ENCODE measurements at regions not wholly inside any gene's neighbourhood (a gene's known extent, or its start where the extent isn't known, plus 50 kb on each side); places are given as distances from the start of the nearest gene placed in this dataset.

- DNase-seq (ENCODE audit: low spot score): no peak
- TF ChIP-seq, protein P1, sequence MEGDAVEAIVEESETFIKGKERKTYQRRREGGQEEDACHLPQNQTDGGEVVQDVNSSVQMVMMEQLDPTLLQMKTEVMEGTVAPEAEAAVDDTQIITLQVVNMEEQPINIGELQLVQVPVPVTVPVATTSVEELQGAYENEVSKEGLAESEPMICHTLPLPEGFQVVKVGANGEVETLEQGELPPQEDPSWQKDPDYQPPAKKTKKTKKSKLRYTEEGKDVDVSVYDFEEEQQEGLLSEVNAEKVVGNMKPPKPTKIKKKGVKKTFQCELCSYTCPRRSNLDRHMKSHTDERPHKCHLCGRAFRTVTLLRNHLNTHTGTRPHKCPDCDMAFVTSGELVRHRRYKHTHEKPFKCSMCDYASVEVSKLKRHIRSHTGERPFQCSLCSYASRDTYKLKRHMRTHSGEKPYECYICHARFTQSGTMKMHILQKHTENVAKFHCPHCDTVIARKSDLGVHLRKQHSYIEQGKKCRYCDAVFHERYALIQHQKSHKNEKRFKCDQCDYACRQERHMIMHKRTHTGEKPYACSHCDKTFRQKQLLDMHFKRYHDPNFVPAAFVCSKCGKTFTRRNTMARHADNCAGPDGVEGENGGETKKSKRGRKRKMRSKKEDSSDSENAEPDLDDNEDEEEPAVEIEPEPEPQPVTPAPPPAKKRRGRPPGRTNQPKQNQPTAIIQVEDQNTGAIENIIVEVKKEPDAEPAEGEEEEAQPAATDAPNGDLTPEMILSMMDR (IDR thresholded peaks at IDR 0.05; ENCODE audit: borderline replicate concordance, control extremely low read depth, extremely low read depth, insufficient read depth, missing control alignments): no peak
- in situ Hi-C loops (cut with MboI; ENCODE audit: low sequenced_read_pairs, unreplicated experiment): no loop called here
These were observed 108.3 kb upstream of the UBE2E1 start for GRCh38 chr3:23697416-23697815.

- in situ Hi-C loops (cut with MboI; ENCODE audit: low sequenced_read_pairs, unreplicated experiment): no loop called here
- TF ChIP-seq, protein P1 (IDR thresholded peaks at IDR 0.05; ENCODE audit: borderline replicate concordance, control extremely low read depth, extremely low read depth, insufficient read depth, missing control alignments): no peak
- DNase-seq (ENCODE audit: low spot score): no peak
These were observed 107.0 kb upstream of the UBE2E1 start for GRCh38 chr3:23698652-23699313.

GRCh38 chr3:23700616-23701015 is 105.1 kb upstream of the UBE2E1 start:
- no peak for DNase-seq (ENCODE audit: low spot score)
- in situ Hi-C loops (cut with MboI; ENCODE audit: low sequenced_read_pairs, unreplicated experiment): no loop called here
- TF ChIP-seq, protein P1 (IDR thresholded peaks at IDR 0.05; ENCODE audit: borderline replicate concordance, control extremely low read depth, extremely low read depth, insufficient read depth, missing control alignments): no peak

DNA sequence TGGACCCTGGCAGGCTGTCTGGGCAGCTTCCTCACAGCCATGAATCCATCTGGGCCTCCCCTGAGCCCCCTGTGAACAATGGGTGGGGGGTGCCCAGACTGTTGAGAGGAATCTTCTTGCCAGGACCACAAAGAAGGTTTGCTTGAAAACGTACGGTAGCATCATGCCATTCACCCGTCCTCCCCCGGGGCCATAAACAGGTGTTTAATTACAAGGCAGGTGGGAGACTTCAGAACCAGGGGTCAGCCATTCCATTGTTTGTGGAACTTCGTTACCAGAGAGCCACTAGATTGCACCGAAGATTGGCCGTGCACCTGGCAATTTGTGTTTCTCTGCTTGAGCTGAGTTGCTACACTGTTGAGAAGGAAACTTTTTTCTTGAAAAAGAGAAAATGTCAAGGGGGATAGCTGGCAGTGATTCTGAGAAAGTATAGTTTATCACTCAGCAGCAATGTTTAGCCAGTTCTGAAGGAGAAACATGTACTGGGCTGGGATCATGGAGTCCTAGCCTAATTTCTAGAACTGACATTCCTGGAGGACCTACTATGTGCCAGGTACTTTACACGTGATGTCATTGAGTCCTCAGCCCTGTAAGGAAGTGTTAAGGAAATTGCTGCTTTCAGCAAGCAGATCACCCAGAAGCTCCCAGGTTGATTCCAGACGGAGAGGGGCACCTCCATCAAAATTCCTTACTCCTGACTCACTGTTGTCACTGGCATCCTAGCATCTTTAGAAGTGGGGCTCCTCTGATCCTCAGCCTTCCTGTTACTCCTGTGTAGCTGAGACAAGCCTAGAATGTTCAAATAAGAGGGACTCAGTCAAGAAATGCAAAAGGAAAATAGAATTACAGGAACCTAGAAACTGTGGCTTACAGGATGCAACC is 103.8 kb upstream of the UBE2E1 start:
- in situ Hi-C loops (cut with MboI; ENCODE audit: low sequenced_read_pairs, unreplicated experiment): no loop called here
- no peak for DNase-seq (ENCODE audit: low spot score)
- TF ChIP-seq, protein P1 (IDR thresholded peaks at IDR 0.05; ENCODE audit: borderline replicate concordance, control extremely low read depth, extremely low read depth, insufficient read depth, missing control alignments): no peak

DNA sequence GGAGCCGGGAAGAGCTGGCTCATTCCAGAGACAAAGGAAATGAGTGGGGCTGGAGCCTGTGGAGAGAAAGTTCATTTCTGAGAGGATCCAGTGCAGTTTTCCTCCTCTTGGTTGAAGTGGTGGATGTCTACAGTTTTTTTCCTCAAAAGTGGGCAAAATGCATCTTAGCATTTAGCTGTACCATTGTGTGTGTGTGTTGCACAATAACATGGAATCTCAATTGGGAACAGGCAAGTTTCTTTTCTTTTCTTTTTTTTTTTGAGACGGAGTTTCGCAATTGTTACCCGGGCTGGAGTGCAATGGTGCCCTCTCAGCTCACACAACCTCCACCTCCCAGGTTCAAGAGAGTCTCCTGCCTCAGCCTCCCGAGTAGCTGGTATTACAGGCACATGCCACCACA is 101.5 kb upstream of the UBE2E1 start:
- TF ChIP-seq, protein P1 (IDR thresholded peaks at IDR 0.05; ENCODE audit: borderline replicate concordance, control extremely low read depth, extremely low read depth, insufficient read depth, missing control alignments): no peak
- no peak for DNase-seq (ENCODE audit: low spot score)

DNA sequence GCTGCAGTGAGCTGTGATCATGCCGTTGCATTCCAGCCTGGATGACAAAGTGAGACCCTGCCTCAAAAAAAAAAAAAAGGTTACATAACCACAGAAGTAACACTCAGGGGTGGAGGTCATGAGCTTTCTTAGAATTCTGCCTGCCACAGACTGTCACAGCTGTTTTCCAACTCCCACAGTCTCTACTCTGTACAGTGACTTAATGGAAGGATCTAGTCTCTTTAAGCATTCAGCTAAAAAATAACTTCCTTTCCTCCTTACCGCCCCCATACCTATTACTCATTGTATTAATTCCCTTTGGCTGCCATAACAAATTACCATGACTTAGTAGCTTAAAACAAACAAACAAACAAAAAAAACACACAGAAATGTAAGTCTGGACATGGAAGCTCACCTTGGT is 99.6 kb upstream of the UBE2E1 start:
- in situ Hi-C loops (cut with MboI; ENCODE audit: low sequenced_read_pairs, unreplicated experiment): no loop called here
- no peak for DNase-seq (ENCODE audit: low spot score)
- TF ChIP-seq, protein P1 (IDR thresholded peaks at IDR 0.05; ENCODE audit: borderline replicate concordance, control extremely low read depth, extremely low read depth, insufficient read depth, missing control alignments): no peak

More for the DNA sequence above, 101.5 kb upstream of the UBE2E1 start:
- in situ Hi-C loops (cut with MboI; ENCODE audit: low sequenced_read_pairs, unreplicated experiment): no loop called here

Measured in GM13976 (cell line).